HepG2 (cell line): ENCODE measurements at regions not wholly inside any gene's neighbourhood (a gene's known extent, or its start where the extent isn't known, plus 50 kb on each side); places are given as distances from the start of the nearest gene placed in this dataset.

Experiments
- ATAC-seq: fragments of 200-7000 bp; cut with Tn5 transposase; 3 replicates; pipeline ENCODE4 v1.9.1; 2020; ENCODE audit warnings: mild to moderate bottlenecking, moderate library complexity
- BruUV-seq: library from RNA; stranded (reverse); fragments of 400-500 nt; replicated peaks from 2 replicates; lab custom pipeline; 2021; lab: Mats Ljungman, UMichigan
- CTCF ChIA-PET: fragments of 300-600 bp; formaldehyde crosslinking; extraction: SDS; loops from one replicate; lab custom pipeline; 2021; ENCODE audit warnings: low total read pairs, inconsistent platforms, low intra/inter-chr PET ratio; lab: Yijun Ruan, JAX
- POLR2A ChIA-PET: fragments of 350-600 bp; sonication (Branson Sonifier 250); formaldehyde crosslinking; loops from one replicate; lab custom pipeline; 2020; ENCODE audit warnings: antibody characterized with exemption, inconsistent platforms; lab: Yijun Ruan, JAX
- DNase-seq: peaks from one replicate; pipeline ENCODE4 v3.0.0-alpha.2; 2015; ENCODE audit warnings: low spot score
- FAIRE-seq: peaks from 3 replicates; lab custom pipeline; 2011; peaks lifted over from hg19 to GRCh38; lab: Jason Lieb, UNC
- H2AFZ ChIP-seq: one replicate; pipeline ENCODE4 v1.6.1; 2011; ENCODE audit warnings: low read length, inconsistent platforms
- H3K27ac ChIP-seq: fragments of 300-600 bp; 3 replicates; pipeline ENCODE4 v1.8.0; 2011; ENCODE audit warnings: mixed run types, mild to moderate bottlenecking, mixed read lengths, low read length, inconsistent platforms; ENCODE audit not compliant: insufficient read depth; ENCODE audit errors: extremely low read length
- H3K27me3 ChIP-seq, 2 experiments: fragments of 200-600 bp in 1 of 2; 2 replicates in 1 of 2; 3 replicates in 1 of 2; pipeline versions ENCODE4 v1.6.0 to v1.8.0; 2011; ENCODE audit warnings: low read length in 2 of 2, mild to moderate bottlenecking in 2 of 2, moderate library complexity in 2 of 2, inconsistent platforms in 1 of 2; ENCODE audit not compliant: insufficient read depth in 2 of 2, control insufficient read depth in 1 of 2
- H3K36me3 ChIP-seq, 2 experiments: fragments of 200-600 bp in 1 of 2; replicated peaks in 1 of 2; 2 replicates in 1 of 2; 3 replicates in 1 of 2; pipeline versions ENCODE4 v1.5.1 to v1.8.0; 2011; ENCODE audit warnings: low read length in 2 of 2, inconsistent platforms in 1 of 2; ENCODE audit not compliant: insufficient read depth in 2 of 2, control insufficient read depth in 1 of 2
- H3K4me1 ChIP-seq: 2 replicates; pipeline ENCODE4 v1.5.1; 2012; ENCODE audit warnings: low read length, inconsistent platforms; ENCODE audit not compliant: insufficient read depth
- H3K4me2 ChIP-seq: 2 replicates; pipeline ENCODE4 v1.6.0; 2011; ENCODE audit warnings: low read depth, low read length, inconsistent platforms
- H3K4me3 ChIP-seq, 3 experiments: fragments of 200-600 bp in 1 of 3; sonication (generic), shearing (Covaris generic) in 1 of 3; replicated peaks in 1 of 3; 2 replicates each; pipeline ENCODE4 v1.5.1; 2011 to 2016; ENCODE audit warnings: low read length in 3 of 3, inconsistent platforms in 2 of 3, low read depth in 2 of 3, mild to moderate bottlenecking in 2 of 3, control low read depth in 1 of 3, mixed read lengths in 1 of 3; ENCODE audit not compliant: insufficient read depth in 1 of 3
- H3K79me2 ChIP-seq: one replicate; pipeline ENCODE4 v1.6.1; 2011; ENCODE audit warnings: low read length, inconsistent platforms; ENCODE audit not compliant: insufficient read depth
- H3K9ac ChIP-seq: 2 replicates; pipeline ENCODE4 v1.6.0; 2011; ENCODE audit warnings: mild to moderate bottlenecking, low read depth, low read length, inconsistent platforms; ENCODE audit not compliant: insufficient read depth
- H3K9me3 ChIP-seq: 2 replicates; pipeline ENCODE4 v1.5.1; 2012; ENCODE audit warnings: mild to moderate bottlenecking, low read length
- H4K20me1 ChIP-seq: 2 replicates; pipeline ENCODE4 v1.6.0; 2011; ENCODE audit warnings: inconsistent platforms, mild to moderate bottlenecking, low read length, moderate library complexity; ENCODE audit not compliant: insufficient read depth
- ARHGAP35 ChIP-seq: sonication (generic); formaldehyde crosslinking; IDR thresholded peaks from 2 replicates; pipeline ENCODE4 v1.9.0; 2022; ENCODE audit warnings: mild to moderate bottlenecking, inconsistent platforms, moderate library complexity, missing genetic modification reagents, borderline replicate concordance
- ATF7-NPFF ChIP-seq: sonication (generic); formaldehyde crosslinking; IDR thresholded peaks from 2 replicates; pipeline ENCODE4 v1.8.1; 2023; ENCODE audit warnings: mild to moderate bottlenecking, low read depth, missing genetic modification reagents, moderate library complexity
- EHMT2 ChIP-seq: fragments of 200-600 bp; sonication (generic); IDR thresholded peaks from 2 replicates; pipeline ENCODE4 v1.7.0; 2017; ENCODE audit warnings: antibody characterized with exemption, low read depth, low read length, borderline replicate concordance
- ELF1 ChIP-seq: sonication (generic); formaldehyde crosslinking; IDR thresholded peaks from 2 replicates; pipeline ENCODE4 v1.4.0; 2020; ENCODE audit warnings: missing genetic modification reagents
- GLMP ChIP-seq: sonication (generic); formaldehyde crosslinking; IDR thresholded peaks from 2 replicates; pipeline ENCODE4 v1.9.0; 2021; ENCODE audit warnings: missing genetic modification reagents, mild to moderate bottlenecking, borderline replicate concordance
- HOXD1 ChIP-seq: sonication (generic); formaldehyde crosslinking; IDR thresholded peaks from 2 replicates; pipeline ENCODE4 v1.5.0; 2020; ENCODE audit warnings: missing genetic modification reagents
- KMT2A ChIP-seq: sonication (generic); formaldehyde crosslinking; IDR thresholded peaks from 2 replicates; pipeline ENCODE4 v1.4.0; 2020; ENCODE audit warnings: missing genetic modification reagents
- MED1 ChIP-seq: sonication (generic); formaldehyde crosslinking; IDR thresholded peaks from 2 replicates; pipeline ENCODE4 v1.4.0; 2020; ENCODE audit warnings: missing genetic modification reagents
- SNAPC2 ChIP-seq: sonication (generic); formaldehyde crosslinking; IDR thresholded peaks from 2 replicates; pipeline ENCODE4 v1.8.1; 2022; ENCODE audit warnings: mild to moderate bottlenecking, missing genetic modification reagents
- ZBTB1 ChIP-seq: sonication (generic); formaldehyde crosslinking; IDR thresholded peaks from 2 replicates; pipeline ENCODE4 v1.4.0; 2020; ENCODE audit warnings: missing genetic modification reagents, borderline replicate concordance
- ZBTB37 ChIP-seq: sonication (generic); formaldehyde crosslinking; IDR thresholded peaks from 2 replicates; pipeline ENCODE4 v1.4.0; 2020; ENCODE audit warnings: mild to moderate bottlenecking, missing genetic modification reagents
- ZBTB42 ChIP-seq: sonication (generic); formaldehyde crosslinking; IDR thresholded peaks from 2 replicates; pipeline ENCODE4 v1.5.0; 2020; ENCODE audit warnings: mild to moderate bottlenecking, missing genetic modification reagents
- ZBTB7A ChIP-seq: sonication (generic); formaldehyde crosslinking; IDR thresholded peaks from 2 replicates; pipeline ENCODE4 v1.8.0; 2022; ENCODE audit warnings: mild to moderate bottlenecking, missing genetic modification reagents
- ZNF431 ChIP-seq: sonication (generic); formaldehyde crosslinking; IDR thresholded peaks from 2 replicates; pipeline ENCODE4 v1.9.0; 2022; ENCODE audit warnings: missing genetic modification reagents, low read depth, mild to moderate bottlenecking, borderline replicate concordance
- ZNF781 ChIP-seq: sonication (generic); formaldehyde crosslinking; IDR thresholded peaks from 2 replicates; pipeline ENCODE4 v1.5.1; 2020; ENCODE audit warnings: borderline replicate concordance, mild to moderate bottlenecking, missing genetic modification reagents; ENCODE audit errors: not compliant biosample characterization
- ZNF800 ChIP-seq: sonication (generic); formaldehyde crosslinking; IDR thresholded peaks from 2 replicates; pipeline ENCODE4 v1.4.0; 2020; ENCODE audit warnings: missing genetic modification reagents
- WGBS: methylation state at CpG from one replicate; pipeline ENCODE4 v1.1.6; 2017; ENCODE audit warnings: low lambda C conversion rate; 5-methylcytosine and 5-hydroxymethylcytosine counted together
- in situ Hi-C: cut with HindIII; loops from 2 replicates; pipeline ENCODE4 v1.10.0; 2017; ENCODE audit warnings: low pct_unique_long_range_greater_than_20kb; ENCODE audit not compliant: extremely low pct_ligation_motif_present
- intact Hi-C: fragments of 100-400 bp; cut with micrococcal nuclease; formaldehyde crosslinking; loops from one replicate; pipeline ENCODE4 v1.10.0; 2022; ENCODE audit not compliant: unreplicated experiment

GRCh38 chr4:111274060-111274459, 651.2 kb upstream of the PITX2 start:
- H4K20me1 ChIP-seq, result no peaks in the 10 kb centered on the region
- no peak overlapping the region for H3K4me2 ChIP-seq
- intact Hi-C loops, result no loop called here
- no peak for TF ChIP-seq ELF1 (CRISPR knock-in tag)
- H3K36me3 ChIP-seq, result no peaks in the 10 kb centered on the region
- ChIA-PET POLR2A (no interaction called here), CTCF (no interaction called here)
- H2AFZ ChIP-seq, result no peak overlapping the region
- H3K9ac ChIP-seq, result no peak overlapping the region
- H3K79me2 ChIP-seq, result no peaks in the 10 kb centered on the region
- H3K4me1 ChIP-seq, result no peaks in the 10 kb centered on the region
- FAIRE-seq (no peak), ATAC-seq (no peak), DNase-seq (no peak)
- H3K27me3 ChIP-seq, result no peaks in the 10 kb centered on the region
- no peak overlapping the region for H3K4me3 ChIP-seq
- no peak overlapping the region for H3K27ac ChIP-seq
- H3K9me3 ChIP-seq, result no peaks in the 10 kb centered on the region
- no TSS peak for BruUV-seq
- in situ Hi-C loops, result no loop called here
- 28% methylated on average over 3 of the region's 3 CpGs for WGBS

GRCh38 chr4:111274486-111274885, 651.6 kb upstream of the PITX2 start:
- no peak overlapping the region for H3K4me3 ChIP-seq
- H3K4me2 ChIP-seq, result no peak overlapping the region
- intact Hi-C loops, result no loop called here
- H4K20me1 ChIP-seq, result no peaks in the 10 kb centered on the region
- no peaks in the 10 kb centered on the region for H3K36me3 ChIP-seq
- DNase-seq (no peak), FAIRE-seq (no peak), ATAC-seq (no peak)
- 0% methylated on average over 6 of the region's 6 CpGs for WGBS
- H3K27me3 ChIP-seq, result no peaks in the 10 kb centered on the region
- in situ Hi-C loops, result no loop called here
- H3K79me2 ChIP-seq, result no peaks in the 10 kb centered on the region
- no peaks in the 10 kb centered on the region for H3K4me1 ChIP-seq
- H3K9me3 ChIP-seq, result no peaks in the 10 kb centered on the region
- BruUV-seq, result no TSS peak
- H3K27ac ChIP-seq, result no peak overlapping the region
- ChIA-PET CTCF (no interaction called here), POLR2A (no interaction called here)
- H2AFZ ChIP-seq, result no peak overlapping the region
- H3K9ac ChIP-seq, result no peak overlapping the region
- TF ChIP-seq ARHGAP35 (CRISPR knock-in tag) (no peak), ATF7-NPFF (CRISPR knock-in tag) (no peak), ZNF781 (no peak), ZNF431 (CRISPR knock-in tag) (no peak), ZBTB7A (CRISPR knock-in tag) (no peak), SNAPC2 (CRISPR knock-in tag) (no peak), KMT2A (CRISPR knock-in tag) (no peak), HOXD1 (no peak), GLMP (CRISPR knock-in tag) (no peak), ZNF800 (CRISPR knock-in tag) (no peak), ZBTB37 (CRISPR knock-in tag) (no peak), MED1 (CRISPR knock-in tag) (no peak), ZBTB42 (CRISPR knock-in tag) (no peak), EHMT2 (no peak), ZBTB1 (CRISPR knock-in tag) (no peak)
